ENCODE measurements at regions not wholly inside any gene's neighbourhood (a gene's known extent, or its start where the extent isn't known, plus 50 kb on each side); places are given as distances from the start of the nearest gene placed in this dataset.

DNA sequence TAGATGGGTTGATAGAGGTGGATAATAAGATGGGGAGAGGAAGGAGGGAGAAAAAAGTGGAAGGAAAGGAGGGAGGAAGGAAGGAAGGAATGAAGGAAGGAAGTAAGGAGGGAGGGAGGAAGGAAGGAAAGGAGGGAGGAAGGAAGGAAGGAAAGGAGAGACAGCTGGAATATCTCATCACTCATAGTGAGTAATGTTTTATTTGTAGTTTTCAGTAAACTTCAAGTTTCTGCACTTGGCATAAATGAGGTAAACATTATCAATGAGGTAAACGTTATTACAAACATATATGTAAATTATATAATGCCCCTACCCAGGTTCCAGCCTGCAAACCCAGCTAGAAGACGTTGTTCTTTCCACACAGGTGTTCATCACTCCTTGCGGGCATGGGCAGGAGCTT is 89.8 kb upstream of the XYLT1 start:
- TF ChIP-seq, protein P1, sequence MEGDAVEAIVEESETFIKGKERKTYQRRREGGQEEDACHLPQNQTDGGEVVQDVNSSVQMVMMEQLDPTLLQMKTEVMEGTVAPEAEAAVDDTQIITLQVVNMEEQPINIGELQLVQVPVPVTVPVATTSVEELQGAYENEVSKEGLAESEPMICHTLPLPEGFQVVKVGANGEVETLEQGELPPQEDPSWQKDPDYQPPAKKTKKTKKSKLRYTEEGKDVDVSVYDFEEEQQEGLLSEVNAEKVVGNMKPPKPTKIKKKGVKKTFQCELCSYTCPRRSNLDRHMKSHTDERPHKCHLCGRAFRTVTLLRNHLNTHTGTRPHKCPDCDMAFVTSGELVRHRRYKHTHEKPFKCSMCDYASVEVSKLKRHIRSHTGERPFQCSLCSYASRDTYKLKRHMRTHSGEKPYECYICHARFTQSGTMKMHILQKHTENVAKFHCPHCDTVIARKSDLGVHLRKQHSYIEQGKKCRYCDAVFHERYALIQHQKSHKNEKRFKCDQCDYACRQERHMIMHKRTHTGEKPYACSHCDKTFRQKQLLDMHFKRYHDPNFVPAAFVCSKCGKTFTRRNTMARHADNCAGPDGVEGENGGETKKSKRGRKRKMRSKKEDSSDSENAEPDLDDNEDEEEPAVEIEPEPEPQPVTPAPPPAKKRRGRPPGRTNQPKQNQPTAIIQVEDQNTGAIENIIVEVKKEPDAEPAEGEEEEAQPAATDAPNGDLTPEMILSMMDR (IDR thresholded peaks at IDR 0.05; ENCODE audit: partially characterized antibody, unreplicated experiment): no peak
- Mint-ChIP-seq H3K27me3 (ENCODE audit: unreplicated experiment) (peaks cover 2% of the 10 kb centered on the region), H3K9me3 (ENCODE audit: unreplicated experiment) (peaks cover 1% of the 10 kb centered on the region), H3K36me3 (ENCODE audit: unreplicated experiment) (peaks cover 4% of the 10 kb centered on the region), H3K4me1 (ENCODE audit: low read depth, unreplicated experiment) (no peaks in the 10 kb centered on the region), H3K27ac (ENCODE audit: unreplicated experiment) (no peak overlapping the region), H3K4me3 (ENCODE audit: unreplicated experiment) (no peak overlapping the region)
- no peak for DNase-seq

DNA sequence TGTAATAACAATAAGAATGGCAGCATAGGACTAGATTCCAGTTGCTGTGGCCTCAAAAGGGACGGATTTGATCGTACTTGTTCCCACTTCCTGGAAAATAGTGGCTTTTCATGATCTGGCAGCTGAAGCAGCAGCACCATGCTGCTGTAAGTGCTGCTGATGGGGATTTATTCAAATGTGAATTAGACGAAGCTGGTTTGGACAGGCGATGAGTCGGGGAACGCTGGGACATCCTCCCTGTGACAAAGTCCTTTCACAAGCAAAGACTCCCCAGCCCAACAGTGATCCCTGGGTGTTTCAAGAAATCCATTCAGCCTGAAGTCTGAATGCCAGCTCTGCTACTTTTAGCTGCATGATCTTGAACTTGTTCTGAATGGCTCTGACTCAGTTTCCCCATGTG is 88.6 kb upstream of the XYLT1 start:
- no peaks in the 10 kb centered on the region for H3K4me1 Mint-ChIP-seq (ENCODE audit: low read depth, unreplicated experiment)
- H3K4me3 Mint-ChIP-seq (ENCODE audit: unreplicated experiment): no peak overlapping the region
- peaks cover 1% of the 10 kb centered on the region for H3K9me3 Mint-ChIP-seq (ENCODE audit: unreplicated experiment)
- no peak for DNase-seq
- peaks cover 2% of the 10 kb centered on the region for H3K27me3 Mint-ChIP-seq (ENCODE audit: unreplicated experiment)
- H3K27ac Mint-ChIP-seq (ENCODE audit: unreplicated experiment): no peak overlapping the region
- no peaks in the 10 kb centered on the region for H3K36me3 Mint-ChIP-seq (ENCODE audit: unreplicated experiment)
- TF ChIP-seq, protein P1 (IDR thresholded peaks at IDR 0.05; ENCODE audit: partially characterized antibody, unreplicated experiment): no peak

DNA sequence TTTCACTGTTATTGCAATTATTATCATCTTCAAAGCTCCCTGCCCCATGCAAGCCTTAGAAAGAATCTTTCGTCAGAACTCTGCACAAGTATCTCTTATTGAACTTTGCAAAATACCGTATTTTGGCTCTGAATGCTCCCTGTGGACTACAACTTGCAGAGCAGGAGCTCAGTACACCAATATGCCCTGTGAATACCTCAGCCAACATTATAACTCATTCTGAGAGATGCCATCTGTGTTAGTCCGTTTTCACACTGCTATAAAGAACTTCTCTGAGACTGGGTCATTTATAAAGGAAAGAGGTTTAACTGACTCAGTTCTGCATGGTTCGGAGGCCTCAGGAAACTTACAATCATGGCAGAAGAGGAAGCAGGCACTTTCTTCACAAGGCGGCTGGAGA is 87.2 kb upstream of the XYLT1 start:
- Mint-ChIP-seq H3K4me3 (ENCODE audit: unreplicated experiment) (no peak overlapping the region), H3K27ac (ENCODE audit: unreplicated experiment) (no peak overlapping the region), H3K27me3 (ENCODE audit: unreplicated experiment) (peaks cover 6% of the 10 kb centered on the region), H3K4me1 (ENCODE audit: low read depth, unreplicated experiment) (no peaks in the 10 kb centered on the region), H3K36me3 (ENCODE audit: unreplicated experiment) (no peaks in the 10 kb centered on the region), H3K9me3 (ENCODE audit: unreplicated experiment) (peaks cover 1% of the 10 kb centered on the region)
- TF ChIP-seq, protein P1 (IDR thresholded peaks at IDR 0.05; ENCODE audit: partially characterized antibody, unreplicated experiment): no peak
- no peak for DNase-seq

DNA sequence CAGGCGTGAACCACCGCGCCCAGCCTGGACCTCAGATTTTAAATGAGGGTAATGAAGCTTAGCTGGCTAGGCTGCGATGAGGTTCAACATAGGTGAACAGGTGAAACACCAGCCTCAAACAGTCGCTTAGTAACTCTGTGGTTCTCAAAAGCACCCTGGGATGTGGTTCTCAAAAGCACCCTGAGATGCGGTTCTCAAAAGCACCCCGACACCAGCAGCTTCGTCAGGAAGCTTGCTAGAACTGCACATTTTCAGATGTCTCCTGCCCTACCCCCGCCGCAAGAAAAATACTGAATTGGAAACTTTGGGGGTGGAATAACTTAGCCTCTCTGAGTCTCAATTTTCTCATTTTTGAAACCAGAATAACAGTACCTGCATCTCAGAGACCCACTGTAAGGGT is 86.7 kb upstream of the XYLT1 start:
- no peaks in the 10 kb centered on the region for H3K4me1 Mint-ChIP-seq (ENCODE audit: low read depth, unreplicated experiment)
- no peak overlapping the region for H3K4me3 Mint-ChIP-seq (ENCODE audit: unreplicated experiment)
- H3K36me3 Mint-ChIP-seq (ENCODE audit: unreplicated experiment): no peaks in the 10 kb centered on the region
- no peak for DNase-seq
- H3K27me3 Mint-ChIP-seq (ENCODE audit: unreplicated experiment): peaks cover 6% of the 10 kb centered on the region
- TF ChIP-seq, protein P1 (IDR thresholded peaks at IDR 0.05; ENCODE audit: partially characterized antibody, unreplicated experiment): no peak
- H3K27ac Mint-ChIP-seq (ENCODE audit: unreplicated experiment): no peak overlapping the region
- peaks cover 1% of the 10 kb centered on the region for H3K9me3 Mint-ChIP-seq (ENCODE audit: unreplicated experiment)

DNA sequence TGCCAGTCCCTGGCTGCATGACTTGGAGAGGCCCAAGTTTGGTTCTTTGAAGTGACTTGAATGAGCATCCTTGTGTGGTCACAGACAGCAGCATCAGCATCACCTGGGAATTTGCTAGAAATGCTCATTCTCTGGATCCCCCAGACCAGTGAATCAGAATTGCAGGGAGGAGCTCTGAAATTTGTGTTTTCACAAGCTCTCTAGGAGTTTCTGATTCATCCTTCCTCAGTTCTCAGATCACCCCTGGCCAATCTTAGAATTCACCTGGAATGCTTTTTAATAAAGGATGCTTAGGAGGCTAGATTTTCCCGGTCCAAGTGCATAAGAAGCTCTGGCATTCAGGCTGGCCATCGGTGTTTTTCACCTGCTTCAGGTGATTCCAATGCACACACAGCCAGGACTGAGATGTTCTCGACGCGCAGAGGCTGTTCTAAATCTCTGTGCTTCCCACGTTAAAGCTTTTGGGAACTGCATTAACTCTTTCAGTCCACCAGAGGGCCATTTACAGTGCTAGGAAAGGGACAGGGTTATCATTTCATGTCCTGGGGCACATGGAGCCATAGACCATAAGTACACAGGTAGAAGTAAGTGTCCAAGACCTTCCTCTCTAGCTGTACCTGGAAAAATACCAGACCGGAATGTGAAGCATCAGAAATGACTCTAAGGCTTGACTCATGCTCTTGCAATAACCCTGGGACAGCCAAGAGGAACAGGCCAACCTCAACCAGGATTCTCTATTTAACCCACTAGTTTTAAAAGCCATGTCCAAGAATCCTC is 85.7 kb upstream of the XYLT1 start:
- Mint-ChIP-seq H3K4me3 (ENCODE audit: unreplicated experiment) (no peak overlapping the region), H3K27me3 (ENCODE audit: unreplicated experiment) (peaks cover 6% of the 10 kb centered on the region), H3K4me1 (ENCODE audit: low read depth, unreplicated experiment) (no peaks in the 10 kb centered on the region), H3K27ac (ENCODE audit: unreplicated experiment) (no peak overlapping the region), H3K36me3 (ENCODE audit: unreplicated experiment) (no peaks in the 10 kb centered on the region), H3K9me3 (ENCODE audit: unreplicated experiment) (peaks cover 1% of the 10 kb centered on the region)
- DNase-seq: no peak
- TF ChIP-seq, protein P1 (IDR thresholded peaks at IDR 0.05; ENCODE audit: partially characterized antibody, unreplicated experiment): peak; percentile 89

Data from glutamatergic neuron (in vitro differentiated cells).